Lung microvascular endothelial cell (primary cell): ENCODE measurements at regions not wholly inside any gene's neighbourhood (a gene's known extent, or its start where the extent isn't known, plus 50 kb on each side); places are given as distances from the start of the nearest gene placed in this dataset.

Experiments
- DNase-seq, 2 donors: peaks; one replicate each; pipeline versions ENCODE4 v3.0.0 to v3.0.0-alpha.2; 2010; ENCODE audit warnings: low read depth in 2 of 2

GRCh38 chr14:39781466-39781865, 349.2 kb upstream of the FBXO33 start:
- no peak for DNase-seq

DNA sequence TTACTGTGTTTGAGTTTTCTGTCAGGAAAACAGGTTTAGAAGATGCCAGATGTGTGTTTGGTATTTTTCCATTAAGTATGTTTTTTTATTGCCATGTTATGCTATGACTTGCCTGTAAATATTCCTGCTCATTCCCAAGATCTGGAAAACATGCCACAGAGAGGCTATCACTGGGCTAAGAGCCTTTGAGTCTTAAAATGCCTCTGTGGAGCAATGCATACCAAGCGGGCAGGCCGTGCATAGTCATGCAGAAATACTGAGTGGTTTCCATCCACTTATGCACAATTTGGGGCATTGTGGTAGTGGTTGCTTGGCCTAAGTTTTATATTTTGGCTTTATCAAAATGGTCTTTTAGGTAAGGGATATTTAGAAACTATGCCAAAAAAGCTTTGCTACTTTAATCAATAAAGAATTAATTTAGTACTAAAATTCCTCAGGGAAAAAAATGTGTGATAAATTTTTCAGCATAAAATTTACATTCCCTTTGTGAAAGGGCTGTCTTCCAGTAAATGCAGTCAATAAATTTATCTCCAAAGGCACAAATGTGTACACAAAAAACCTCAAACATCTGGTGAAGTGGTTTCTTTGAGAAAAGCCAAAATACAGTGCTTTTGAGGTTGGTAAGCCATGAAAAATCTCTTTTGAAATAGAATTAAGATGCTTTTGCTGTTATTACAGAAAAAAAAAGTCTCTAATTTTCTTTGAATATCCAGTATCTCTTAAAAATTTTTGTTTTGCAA, 341.3 kb upstream of the FBXO33 start:
- DNase-seq: no peak

DNA sequence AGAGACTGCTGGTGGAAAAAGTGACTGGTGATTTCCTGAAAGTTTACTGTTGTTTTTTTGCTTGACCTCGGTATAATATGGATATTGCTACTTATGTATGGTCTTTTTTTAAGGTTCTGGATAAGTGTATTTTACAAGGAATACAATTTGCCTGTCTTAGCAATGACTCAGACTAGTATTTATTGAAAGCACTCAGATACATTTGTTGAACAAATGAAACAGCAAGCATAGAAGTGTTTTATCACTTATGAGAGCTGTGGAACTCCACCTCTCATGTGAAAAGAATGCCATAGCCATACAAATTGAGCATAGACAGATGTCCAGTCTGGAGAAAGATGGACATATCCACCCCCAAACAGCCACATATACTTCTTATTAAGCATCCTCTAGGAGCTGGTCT, 340.4 kb upstream of the FBXO33 start:
- no peak for DNase-seq

DNA sequence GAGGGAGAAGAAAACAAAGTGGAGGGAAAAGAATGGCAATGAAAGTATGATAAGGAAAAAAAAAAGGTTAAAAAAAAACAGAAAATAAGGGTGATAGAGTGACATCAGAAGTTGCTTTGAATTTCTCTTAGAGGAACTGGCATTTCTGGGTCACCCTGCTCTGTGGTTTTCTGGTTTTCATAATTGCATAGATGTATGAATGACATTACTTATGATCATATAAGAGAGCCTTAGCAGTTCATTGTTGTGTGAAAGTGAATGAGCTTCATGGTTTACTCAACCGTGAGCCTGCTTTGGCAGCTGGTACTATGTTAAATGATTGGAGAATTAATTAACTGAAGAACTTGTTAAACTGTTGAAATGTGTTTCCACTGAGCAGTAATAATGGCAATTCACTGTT, 336.4 kb upstream of the FBXO33 start:
- no peak for DNase-seq

DNA sequence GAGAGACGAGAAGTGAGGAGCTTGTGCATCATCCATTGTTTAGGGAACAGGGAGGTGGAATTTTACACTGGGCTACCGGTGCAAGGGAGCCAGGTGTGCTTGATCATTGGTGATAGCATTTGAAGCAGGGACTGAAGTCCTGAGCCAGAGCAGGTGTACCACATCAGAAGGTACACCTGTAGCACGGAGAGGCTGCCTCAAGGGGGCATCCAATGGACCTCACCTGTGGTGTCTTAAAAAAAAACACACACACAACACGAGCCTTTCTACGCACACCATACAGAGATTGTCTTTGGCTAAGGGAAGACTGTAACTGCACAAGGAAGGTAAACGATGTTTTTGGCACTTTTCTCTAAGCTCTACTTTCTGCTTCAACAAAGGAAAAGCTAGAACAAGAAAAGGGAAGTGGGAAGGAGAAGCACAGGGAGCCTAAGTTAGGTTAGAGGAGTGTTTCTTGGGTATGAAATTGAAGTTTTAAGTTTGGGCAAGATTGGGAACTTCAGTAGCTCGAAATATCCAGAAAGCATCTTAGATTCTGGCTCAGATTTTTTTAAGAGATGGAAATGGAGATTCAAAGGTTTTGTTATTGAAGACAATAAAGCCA, 334.3 kb upstream of the FBXO33 start:
- no peak for DNase-seq

DNA sequence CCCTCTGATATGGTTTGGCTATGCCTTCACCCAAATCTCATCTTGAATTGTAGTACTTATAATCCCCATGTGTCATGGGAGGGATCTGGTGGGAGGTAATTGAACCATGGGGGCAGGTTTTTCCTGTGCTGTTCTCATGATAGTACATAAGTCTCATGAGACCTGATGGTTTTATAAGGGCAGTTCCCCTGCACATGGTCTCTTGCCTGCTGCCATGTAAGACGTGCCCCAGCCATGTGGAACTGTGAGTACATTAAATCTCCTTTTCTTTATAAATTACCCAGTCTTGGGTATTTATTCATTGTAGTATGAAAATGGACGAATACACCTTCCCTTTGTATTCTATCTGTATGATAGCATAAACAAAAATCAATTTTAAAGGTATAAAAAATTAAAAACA, 333.4 kb upstream of the FBXO33 start:
- no peak for DNase-seq

DNA sequence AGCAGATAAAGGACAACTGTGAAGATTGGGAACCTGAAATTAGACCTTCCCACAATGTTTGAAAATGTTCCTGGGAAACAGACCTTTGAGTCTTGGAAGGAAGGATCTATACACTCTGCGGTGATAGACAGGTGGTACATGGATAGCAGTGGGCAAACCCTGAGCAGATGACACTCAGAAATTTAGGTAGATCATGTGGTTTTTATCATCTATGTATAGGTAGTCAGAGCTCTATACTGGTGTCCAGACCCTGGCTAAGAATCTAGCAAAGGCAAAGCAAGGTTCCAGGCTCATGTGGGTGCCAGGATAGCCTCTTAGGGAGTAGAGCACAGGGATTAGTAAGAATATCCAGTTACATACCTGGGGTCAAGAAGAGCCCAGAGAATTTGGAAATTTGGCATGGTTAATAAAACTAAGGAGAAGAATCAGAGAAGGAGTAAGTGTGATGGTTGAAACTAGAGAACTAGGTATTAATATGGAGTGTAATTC, 331.2 kb upstream of the FBXO33 start:
- DNase-seq: no peak

DNA sequence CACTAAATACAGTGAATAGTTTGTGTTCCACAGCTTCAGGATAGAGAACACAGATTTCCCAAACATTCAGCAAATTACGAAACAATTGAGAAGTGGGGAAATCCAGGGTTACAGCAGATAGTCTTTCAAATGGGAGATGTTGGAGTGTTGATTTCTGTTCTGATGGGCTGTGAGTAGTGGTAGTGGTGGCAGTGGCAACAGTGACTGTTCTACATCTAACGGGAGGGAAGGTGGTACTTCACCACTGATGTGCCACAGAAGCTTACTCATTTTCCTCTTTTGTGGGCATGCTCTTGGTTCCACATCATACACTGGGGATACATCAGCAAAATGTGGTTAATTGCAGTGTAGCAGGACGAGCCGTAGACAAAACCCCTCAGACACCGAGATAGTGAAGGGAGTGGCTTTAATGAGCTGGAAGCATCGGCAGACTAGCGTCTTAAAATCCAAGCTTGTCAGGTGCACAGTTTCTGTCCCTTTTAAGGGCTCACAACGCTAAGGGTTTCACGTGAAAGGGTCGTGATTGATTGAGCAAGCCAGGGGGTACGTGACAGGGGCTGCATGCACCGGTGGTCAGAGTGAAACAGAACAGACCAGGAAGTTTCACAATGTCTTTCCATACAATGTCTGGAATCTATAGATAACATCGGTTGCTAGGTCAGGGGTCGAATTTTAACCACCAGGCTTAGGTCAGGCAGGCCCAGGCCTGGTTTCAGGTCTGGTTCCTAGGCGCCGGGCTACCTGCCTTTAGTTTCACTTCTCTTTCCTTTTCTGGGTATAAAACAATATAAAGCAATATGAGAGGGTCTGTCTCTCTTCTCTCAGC, 330.6 kb upstream of the FBXO33 start:
- no peak for DNase-seq

DNA sequence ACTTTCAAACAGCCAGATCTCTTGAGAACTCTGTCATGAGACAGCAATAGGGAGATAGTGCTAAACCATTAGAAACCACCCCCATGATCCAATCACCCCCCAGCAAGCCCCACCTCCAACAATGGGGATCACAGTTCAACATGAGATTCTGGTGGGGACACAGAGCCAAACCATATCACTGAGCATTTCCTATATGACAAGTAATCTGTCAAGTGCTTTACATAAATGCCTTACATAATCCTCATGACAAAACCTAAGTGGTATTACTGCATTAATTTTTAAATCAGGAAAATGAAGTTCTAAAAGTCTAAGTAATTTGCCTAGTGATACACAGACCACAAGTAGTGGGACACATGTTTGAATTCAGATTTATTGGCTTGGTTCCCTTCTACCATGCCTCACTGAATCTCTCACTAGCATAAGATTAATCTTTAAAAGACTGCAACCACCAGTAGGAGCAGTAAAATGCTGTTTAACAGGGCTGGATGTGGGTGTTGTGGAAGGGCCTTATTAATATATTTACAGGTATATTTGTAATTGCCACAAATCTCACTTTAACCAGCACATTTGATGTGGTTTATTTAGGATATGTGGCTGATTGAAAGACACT, 323.1 kb upstream of the FBXO33 start:
- no peak for DNase-seq

- no peak for DNase-seq
Observed at GRCh38 chr14:39740454-39740853, 308.2 kb upstream of the FBXO33 start.

GRCh38 chr14:39739796-39740195, 307.6 kb upstream of the FBXO33 start:
- DNase-seq: no peak

GRCh38 chr14:39734306-39734705, 302.1 kb upstream of the FBXO33 start:
- no peak for DNase-seq

GRCh38 chr14:39733741-39734140, 301.5 kb upstream of the FBXO33 start:
- no peak for DNase-seq

DNA sequence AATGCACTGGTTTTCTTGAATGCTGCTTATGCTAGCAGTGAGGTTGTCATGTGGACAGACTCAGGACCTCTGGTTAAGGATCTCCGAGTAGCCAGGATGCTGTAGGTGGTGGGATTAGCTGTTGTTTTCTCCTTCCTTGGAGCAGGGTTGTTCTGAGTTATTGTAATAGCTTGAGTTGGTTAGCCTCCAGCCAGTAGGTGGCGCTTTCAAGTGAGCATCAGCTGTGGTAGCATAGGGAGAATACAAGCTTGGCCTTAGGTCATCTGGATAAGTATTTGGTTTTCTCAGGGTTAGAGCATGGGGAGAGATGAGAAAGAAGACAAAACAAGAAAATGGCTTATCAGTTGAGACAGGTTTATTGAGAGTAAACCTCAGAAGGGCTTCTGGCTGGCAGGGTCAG, 299.7 kb upstream of the FBXO33 start:
- DNase-seq: no peak

- DNase-seq: no peak
Observed at GRCh38 chr14:39726563-39726962, 294.3 kb upstream of the FBXO33 start.

DNA sequence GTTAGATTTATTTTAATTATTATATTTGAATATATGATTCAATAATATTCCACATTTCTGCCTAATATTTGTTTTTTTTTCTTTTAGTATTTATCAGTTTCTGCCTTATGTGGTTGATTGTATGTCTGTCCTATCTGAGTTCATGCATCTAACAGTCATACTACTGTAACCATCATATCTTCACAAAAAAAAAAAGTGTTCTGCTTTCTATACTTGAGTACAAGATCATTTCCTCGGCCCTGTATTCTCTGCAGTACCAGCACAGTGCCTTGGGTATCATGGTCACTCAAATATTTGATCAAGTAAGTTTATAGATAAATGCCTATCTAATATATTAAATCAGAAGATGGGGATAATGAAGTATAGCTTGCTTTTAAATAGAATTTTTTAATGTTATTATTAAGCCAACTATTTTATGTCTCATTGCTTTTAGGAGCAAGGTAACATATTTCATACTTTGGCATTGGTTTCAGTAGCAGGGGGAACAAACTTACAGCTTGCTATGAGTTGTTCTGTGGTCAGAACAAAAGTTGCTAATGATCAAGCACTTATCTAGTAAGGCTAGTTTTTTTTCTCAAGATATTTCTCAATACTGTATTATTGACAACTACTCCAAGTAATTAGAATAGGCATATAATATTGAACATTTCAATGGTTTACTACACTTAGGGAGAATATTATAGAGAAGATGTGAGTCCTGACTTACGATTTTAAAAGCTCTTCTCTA, 290.5 kb upstream of the FBXO33 start:
- DNase-seq: no peak

GRCh38 chr14:39716987-39717570, 284.8 kb upstream of the FBXO33 start:
- no peak for DNase-seq

DNA sequence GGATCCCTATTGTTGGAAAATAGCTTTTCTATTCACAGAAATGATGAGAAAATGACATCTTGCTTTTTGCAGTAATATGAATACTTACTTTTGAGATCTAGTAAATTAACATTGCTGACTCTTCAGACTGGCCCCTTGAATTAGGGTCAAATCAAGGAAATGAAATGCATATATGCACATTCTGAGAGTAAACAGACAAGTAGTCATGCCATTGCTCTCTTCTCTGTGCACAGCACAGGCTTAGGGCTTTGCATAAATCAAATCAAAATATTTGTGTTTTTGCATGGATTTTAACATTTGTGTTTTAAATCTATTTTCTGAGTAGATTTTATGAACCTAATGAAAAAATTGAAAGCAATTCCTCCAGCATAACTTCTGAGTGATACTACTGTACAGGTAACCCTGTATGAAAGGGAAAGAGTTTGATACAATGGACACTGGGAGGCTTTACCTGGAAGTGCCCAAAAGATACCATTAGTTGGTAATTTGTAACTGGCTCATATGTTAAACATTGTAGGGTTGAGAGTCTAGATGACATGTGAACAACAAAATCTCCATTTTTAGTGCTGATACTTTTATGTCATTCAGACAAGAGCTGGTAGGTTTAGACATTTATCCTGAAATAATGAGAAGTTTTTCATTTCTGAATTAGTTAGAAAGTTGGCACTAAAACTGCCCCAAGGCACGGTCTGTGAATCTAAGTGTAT, 280.2 kb upstream of the FBXO33 start:
- DNase-seq: no peak

DNA sequence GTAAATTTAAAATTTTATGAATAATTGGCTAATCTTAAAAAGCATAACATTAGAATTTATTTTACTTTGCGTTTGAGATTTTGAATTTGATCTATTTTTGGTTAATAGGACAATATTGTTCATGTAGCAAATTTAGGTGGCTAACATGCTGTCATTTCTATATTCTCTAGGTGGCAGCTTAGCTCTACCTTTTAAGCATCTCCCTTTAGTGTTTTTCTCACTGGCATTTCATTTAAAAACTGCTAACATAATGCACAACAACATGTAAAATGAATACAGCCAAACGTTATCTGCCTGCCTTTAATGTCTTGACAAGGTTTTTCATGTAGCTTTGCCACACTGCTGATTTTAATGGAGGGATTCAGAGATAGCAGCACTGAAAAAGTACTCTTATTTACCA, 272.4 kb upstream of the FBXO33 start:
- no peak for DNase-seq

- DNase-seq: no peak
Observed at GRCh38 chr14:39694341-39694740, 262.1 kb upstream of the FBXO33 start.
